EL (cell line): ENCODE measurements at regions not wholly inside any gene's neighbourhood (a gene's known extent, or its start where the extent isn't known, plus 50 kb on each side); places are given as distances from the start of the nearest gene placed in this dataset.

Experiments
- DNase-seq: peaks from one replicate; pipeline ENCODE4 v3.0.0-alpha.2; 2016

GRCh38 chr13:40084934-40085333, 429.5 kb downstream of the COG6 start:
- no peak for DNase-seq

DNA sequence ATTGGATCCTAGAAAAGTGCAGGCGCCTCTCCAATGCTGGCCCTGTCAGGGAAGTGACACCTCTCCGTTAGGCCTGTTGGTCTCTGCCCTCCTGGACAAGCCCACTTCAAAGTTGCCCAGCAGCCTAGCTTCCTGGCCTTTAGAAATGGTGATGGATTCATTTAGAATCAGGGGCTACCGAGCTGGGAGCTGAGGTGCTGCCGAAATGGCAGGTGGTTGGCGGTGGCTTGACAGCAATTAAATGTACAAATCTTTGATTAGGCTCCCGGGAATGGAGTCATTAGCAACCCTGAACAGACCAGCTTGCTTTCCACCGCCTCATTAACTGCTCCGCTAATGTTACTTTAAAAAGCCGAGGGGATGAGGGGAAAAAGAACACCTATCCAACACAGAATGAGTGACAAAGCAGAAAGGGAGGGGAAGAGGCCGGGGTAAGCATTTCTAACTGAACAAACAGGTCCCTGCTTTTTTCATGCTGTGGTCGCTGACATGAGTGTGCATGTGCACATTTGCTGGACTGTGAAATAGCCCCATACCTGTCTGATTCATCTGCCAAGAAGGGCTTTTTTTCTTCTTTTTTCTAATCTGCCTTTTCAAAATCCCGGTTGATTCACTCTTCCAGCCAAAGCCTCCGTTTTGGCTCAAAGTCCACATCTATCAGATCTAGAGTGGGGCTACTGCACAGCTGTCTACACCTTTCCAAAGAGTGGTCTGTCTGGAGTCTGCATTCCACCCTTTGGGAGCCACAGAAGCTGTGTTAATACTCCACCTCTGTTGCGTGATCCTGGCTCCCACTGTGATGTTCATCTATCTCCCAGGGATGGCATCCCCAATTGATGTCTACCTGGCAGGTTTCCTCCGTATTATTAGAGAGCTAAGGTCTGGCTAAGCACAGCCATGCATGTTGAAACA, 431.9 kb downstream of the COG6 start:
- no peak for DNase-seq

DNA sequence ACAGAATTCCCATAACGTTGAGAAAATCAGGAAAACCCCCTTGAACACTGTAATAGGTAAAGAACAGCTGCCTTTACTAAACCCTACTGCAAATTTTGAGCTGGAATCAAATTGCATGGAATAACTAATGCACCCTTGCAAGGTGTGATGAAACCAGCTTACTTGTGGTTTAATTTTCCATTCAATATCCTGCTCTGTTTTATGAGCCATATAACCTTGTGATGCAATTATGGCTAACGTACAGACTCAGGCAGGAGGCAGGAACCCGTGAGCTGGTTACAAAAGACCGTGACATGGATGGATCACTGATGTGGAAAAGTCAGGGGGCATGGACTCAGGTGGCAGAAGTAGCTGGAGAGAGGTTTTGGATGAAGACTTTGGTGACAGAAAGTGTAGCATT, 438.6 kb downstream of the COG6 start:
- no peak for DNase-seq

DNA sequence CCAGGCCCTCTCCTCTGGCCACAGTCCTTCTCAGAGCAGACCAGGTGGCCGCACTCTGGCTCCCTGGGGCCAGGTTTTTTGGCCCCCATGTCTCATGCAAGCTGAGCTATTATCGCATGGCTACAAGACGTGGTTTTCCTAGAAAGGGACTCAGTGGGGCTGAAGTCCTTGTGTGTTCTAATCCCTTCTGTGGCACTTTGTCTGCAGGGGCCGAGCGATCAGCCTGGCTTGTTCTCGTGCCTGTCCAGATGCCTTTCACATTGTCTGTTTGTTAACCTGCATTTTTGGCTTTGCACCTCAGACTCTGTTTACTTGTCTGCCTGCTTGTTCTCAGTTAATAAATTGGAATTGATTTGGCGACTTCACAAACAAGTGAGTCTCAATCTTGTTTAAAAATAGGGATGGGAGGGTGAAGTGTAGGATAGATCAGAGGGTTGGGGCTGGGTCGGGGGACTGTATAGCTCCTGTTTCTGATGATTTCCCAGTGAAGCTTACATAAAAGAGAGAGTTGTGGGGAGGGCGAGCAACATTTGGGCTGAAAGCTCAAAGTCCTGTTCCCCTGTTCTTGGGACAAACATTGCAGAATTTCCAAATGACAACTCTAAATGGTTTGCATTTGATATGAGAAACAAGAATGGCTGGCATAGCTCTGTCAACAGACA, 440.4 kb downstream of the COG6 start:
- DNase-seq: no peak

DNA sequence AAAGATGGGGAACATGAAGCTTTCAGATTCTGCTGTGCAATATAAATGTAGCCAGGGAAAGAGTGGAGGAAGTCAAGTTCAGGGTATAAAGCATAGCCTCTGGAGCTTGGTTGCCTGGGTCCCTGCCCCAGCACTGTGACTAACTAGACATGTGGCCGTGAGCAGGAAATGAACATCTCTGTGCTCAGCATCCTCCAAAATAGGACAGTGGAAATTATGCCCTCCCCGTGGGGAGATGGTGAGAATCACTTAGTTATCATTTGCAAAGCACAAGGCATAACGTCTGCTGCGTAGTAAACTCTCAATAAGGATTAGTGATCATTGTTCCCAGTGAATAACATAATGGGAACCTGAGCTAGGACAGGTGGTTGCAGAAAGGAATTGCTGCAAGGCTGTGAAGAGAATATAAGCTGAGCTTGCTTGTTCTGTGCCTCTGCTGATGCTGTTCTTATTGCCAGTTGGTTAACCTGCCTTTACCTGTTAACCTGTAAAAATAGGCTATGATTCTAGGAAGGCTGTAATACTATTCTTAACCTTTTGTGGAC, 441.0 kb downstream of the COG6 start:
- no peak for DNase-seq

DNA sequence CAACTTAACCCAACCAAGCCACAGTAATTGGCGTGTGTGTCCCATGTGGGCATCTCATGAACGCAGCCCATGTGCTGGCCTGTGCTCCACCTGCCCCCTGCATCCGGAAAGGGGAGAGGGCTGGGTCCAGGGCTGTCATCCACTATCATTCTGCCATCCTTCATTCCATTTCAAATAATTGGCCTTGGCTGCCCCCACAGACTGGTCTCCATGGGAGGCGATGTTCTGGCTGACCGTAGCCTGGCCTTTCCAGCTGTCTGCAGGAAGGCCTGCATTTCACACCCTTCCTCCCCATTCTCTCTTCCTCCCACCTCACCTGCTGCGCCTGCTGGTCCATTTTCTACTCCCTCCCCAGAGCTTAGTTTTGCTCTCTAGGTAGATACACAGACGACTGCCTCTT, 442.8 kb downstream of the COG6 start:
- DNase-seq: no peak

GRCh38 chr13:40101708-40102359, 446.4 kb downstream of the COG6 start:
- no peak for DNase-seq

DNA sequence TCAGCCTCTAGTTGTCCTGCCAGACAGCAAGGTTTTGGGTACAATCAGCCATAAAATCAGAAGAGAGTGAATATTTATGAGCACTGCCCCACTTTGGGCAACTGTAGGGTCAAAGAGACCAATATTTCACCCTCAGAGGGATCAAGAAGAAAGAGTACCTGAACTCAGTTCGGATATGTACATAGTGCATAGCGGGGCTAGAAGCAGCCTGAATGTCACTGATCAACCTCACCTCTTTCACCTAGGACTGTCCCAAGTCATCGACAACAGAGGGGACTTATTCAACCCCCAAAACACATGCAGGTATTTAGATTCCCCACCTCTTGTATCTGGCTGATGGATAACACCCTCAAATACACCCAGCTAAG, 446.9 kb downstream of the COG6 start:
- DNase-seq: no peak

GRCh38 chr13:40102854-40103253, 447.4 kb downstream of the COG6 start:
- peak; percentile 73 for DNase-seq

- no peak for DNase-seq
Measured at GRCh38 chr13:40103864-40104263, 448.4 kb downstream of the COG6 start.

DNA sequence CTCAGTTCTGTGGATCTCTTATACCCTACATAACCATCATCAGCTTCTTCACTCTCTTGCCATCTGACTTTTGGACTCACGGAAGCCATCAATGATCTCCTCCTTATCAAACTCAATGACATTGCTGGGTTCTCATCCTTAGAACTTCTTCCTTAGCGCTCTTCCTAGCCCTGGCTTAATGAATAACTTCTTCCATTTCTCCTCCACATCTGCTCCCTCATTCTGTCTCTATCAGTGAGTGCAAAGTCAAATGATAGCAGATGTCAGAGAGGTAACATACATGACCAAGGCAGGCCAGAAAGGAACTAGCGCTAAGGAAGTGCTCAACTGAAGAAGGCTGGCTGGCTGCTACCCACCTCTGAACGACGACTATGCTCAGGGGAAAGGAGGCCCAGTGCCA, 449.8 kb downstream of the COG6 start:
- DNase-seq: no peak

DNA sequence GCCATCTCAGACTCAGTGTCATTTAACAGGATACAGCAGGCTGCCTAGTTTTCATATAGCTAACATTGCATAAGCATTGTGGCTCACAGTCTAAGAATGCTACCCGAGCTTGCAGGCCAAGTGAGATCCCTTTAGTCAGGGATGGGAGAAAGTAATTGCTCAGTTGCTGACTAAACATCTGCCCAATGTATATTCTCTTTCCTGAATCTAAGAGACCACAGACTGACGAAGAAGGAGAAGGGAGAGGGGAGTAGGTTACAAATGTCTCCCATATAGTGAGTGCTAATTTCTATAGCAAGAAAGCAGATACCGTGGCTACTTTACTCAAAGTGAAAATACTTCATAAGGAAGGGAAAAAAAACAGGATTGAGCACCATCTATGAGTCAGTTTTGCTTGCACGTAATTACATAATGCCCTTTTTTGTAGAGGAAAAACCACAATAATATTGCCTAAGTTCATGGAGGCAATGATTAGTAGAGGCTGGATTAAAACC, 453.9 kb downstream of the COG6 start:
- peak; percentile 86 for DNase-seq

DNA sequence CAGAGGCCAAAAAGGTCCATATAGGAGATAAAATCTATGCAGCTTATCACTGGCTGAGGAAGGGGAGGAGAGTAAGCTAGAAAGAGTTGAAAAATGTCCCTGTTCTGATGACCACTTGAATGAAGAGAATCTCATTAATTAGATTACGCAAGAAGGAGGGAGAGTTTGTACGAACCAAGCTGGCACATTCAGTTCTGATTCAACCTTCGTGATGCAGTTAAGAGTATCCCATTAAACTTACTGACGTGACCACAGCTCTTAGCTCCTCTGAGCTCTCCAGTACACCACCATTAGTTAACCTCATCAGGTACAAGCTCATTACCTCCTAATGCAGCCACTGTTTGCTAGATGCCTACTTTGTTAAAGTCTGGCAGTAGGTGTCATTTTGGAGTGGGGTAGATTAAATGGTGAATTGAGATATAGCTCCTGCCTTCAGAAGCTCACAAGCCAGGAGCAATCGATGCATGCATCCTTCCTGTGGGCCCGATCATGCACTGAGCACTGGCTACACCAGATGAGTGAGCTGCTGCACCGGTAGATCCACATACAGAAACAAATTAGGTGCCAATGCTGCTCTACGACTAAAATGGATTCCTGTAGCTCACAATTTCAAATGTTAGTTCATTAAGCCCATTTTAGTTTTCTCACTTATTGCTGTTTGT, 458.3 kb downstream of the COG6 start:
- DNase-seq: no peak

DNA sequence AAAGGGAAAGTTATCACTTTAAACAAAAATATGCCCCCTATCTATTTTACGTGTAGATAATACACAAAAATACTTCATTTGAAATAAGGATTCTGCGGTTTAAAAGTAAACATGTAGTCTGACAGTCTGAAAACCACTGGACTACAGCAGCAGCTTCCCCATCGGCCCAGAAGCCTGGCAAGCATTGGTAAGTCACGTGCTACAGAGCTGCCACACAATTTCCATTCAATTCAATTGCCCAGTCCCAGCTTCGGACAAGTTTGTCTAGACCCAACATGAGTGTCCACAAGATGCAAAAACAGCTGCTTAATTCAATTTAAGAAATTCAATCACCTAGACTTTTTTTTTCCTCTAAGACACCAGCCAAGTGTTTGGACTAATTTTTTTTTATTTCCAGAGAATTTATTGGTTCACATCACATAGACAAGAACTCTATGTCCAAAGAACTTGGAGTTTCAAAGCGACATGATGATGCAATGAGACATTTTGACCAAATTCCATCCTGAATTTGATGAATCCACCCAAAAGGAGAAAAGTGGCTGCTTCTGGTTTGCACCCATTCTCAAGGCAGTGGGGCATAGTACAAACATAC, 458.9 kb downstream of the COG6 start:
- no peak for DNase-seq

DNA sequence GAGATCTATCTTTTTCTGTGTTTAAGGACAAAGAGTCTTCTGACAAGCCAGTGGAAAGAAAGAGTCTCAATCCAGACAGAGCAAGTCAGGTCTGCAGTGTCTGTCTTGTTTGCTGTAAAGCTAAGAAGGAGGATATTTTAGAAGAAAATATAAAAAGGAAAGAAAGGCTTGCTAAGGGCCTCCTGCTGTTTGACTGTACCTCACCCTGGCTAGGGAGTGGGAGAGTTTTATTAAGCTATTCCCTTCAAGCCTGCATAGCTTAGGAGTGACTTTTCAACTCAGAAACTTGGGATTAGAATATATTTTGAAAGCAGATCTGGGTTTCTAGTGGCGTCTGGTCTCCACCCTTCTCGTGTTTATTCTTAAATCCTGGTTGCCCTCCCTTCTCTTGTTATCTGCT, 460.0 kb downstream of the COG6 start:
- no peak for DNase-seq

GRCh38 chr13:40116008-40116407, 460.5 kb downstream of the COG6 start:
- peak; percentile 78 for DNase-seq

- DNase-seq: no peak
Measured at GRCh38 chr13:40118337-40118736, 462.9 kb downstream of the COG6 start.

DNA sequence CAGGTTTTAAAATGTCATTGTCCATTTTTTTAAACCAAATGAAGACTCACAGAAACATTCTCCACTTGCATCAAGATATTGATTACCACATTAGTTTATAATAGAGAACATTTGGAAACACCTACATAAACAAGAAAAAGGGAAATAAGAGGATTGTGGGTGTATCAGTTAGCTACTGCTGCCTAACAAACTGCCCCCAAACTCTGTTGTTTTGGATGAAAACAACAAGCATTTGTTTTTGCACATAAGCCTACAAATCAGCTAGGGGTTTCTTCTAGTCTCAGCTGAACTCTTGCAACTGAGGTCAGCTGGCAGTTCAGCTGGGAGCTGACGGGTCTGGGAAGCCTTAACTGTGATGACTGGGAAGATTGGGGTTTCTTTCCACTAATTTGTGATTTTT, 464.4 kb downstream of the COG6 start:
- no peak for DNase-seq

DNA sequence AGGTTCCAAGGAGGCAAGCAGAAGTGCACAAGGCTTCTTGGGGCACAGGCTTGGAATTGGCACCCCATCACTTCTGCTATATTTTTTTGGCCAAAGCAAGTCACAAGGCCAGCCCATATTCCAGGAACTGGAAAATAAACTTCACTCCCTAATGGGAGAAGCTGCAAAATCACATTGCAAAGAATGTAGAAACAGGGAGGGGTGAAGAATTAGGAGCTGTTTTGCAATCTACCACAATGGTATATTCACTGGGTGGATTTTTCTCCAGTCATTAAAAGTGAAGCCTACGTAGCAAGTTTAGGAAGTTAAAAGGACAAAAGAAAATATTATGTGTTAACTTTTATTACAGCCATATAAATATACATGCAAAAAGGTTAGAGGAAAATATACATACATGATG, 464.8 kb downstream of the COG6 start:
- DNase-seq: no peak

DNA sequence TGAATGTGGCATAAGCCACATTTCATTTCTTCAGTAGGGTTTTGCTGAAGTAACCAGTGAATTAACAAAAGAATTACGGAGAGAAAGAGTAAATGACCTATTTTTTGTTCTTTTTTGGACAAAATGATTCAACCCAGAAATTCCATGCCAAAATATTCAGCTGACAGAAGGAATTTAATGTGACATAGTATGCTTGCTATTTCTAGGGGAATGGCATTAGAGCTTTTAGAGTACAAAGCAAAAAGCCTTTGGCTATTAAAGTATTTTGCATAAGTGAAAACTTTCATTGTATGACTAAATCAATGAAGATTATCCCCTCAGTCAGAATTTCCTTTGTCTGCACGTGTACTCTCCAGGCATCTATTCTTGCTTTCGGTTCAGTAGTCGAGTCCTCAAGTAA, 465.3 kb downstream of the COG6 start:
- peak; percentile 16 for DNase-seq

DNA sequence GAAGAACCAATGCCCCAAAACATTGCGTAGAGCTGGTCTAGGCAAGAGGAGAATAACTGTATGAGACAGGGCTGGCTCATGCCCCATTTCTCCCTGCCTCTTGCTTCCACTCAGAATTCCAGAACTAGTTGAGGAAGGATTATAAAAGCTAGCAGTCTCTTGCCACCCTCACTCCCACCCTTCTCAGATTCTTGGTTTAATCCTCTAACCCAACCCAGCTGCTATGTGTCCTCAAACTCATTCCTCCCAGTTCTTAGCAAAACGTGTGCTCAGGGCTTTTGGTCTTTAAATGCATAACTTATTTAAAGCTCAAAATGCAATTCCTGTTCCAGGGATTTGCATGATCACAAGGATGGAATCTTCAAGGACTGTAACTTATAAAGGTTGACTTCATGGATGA, 466.3 kb downstream of the COG6 start:
- no peak for DNase-seq

- no peak for DNase-seq
Measured at GRCh38 chr13:40123962-40124632, 468.6 kb downstream of the COG6 start.
